A673 (cell line): ENCODE measurements at regions not wholly inside any gene's neighbourhood (a gene's known extent, or its start where the extent isn't known, plus 50 kb on each side); places are given as distances from the start of the nearest gene placed in this dataset.

Experiments used
- CTCF ChIP-seq: fragments of 300-800, 200-600 bp; sonication (generic); conservative IDR thresholded peaks from 2 replicates; pipeline ENCODE4 v1.5.1; 2017; ENCODE audit warnings: low read depth, mild to moderate bottlenecking, antibody characterized with exemption, low read length, moderate library complexity, mixed read lengths
- EZH2 ChIP-seq: fragments of 200-600 bp; sonication (generic); IDR thresholded peaks from 2 replicates; pipeline ENCODE4 v1.6.1; 2017; ENCODE audit warnings: borderline replicate concordance, low read depth, mild to moderate bottlenecking, mixed read lengths, antibody characterized with exemption, low read length; ENCODE audit not compliant: poor library complexity, severe bottlenecking

- TF ChIP-seq EZH2: no peak
- TF ChIP-seq CTCF: no peak
Observed at GRCh38 chr7:53600296-53600695, 564.9 kb downstream of the POM121L12 start.
